SH-SY5Y (cell line): ENCODE measurements at regions not wholly inside any gene's neighbourhood (a gene's known extent, or its start where the extent isn't known, plus 50 kb on each side); places are given as distances from the start of the nearest gene placed in this dataset.

Experiments used
- GATA2 ChIP-seq: IDR thresholded peaks from 2 replicates; pipeline ENCODE4 v1.6.1; 2011; ENCODE audit warnings: mild to moderate bottlenecking, low read depth, low read length
- GATA3 ChIP-seq: IDR thresholded peaks from 2 replicates; pipeline ENCODE4 v1.6.1; 2011; ENCODE audit warnings: low read depth, mild to moderate bottlenecking, low read length, moderate library complexity

- TF ChIP-seq GATA3 (no peak), GATA2 (no peak)
These were observed 446.8 kb downstream of the USP25 start for GRCh38 chr21:16176570-16176969.
